ENCODE measurements at regions not wholly inside any gene's neighbourhood (a gene's known extent, or its start where the extent isn't known, plus 50 kb on each side); places are given as distances from the start of the nearest gene placed in this dataset.

GRCh38 chr2:107325981-107326786 is 440.2 kb upstream of the ST6GAL2 start:
- Histone ChIP-seq H3K9me3 (no peaks in the 10 kb centered on the region), H3K27me3 (no peaks in the 10 kb centered on the region), H3K4me1 (peaks cover 0 to 21% (median 3%) of the 10 kb centered on the region in 3 donors), H3K36me3 (no peaks in the 10 kb centered on the region), H3K27ac (peak overlapping the region in 3 of 4 donors; percentile 34 to 64 (median 45)), H3K4me3 (no peak overlapping the region)
- DNase-seq, result no peak
- TF ChIP-seq CTCF (IDR thresholded peaks at IDR 0.05), result no peak
- TF ChIP-seq POLR2A (IDR thresholded peaks at IDR 0.05), result no peak
- intact Hi-C loops (cut with DNase I), result no loop called here
- 47 to 49% methylated on average over 4 of the region's 4 CpGs for WGBS, 2 donors

- Histone ChIP-seq H3K9me3 (no peaks in the 10 kb centered on the region), H3K4me3 (no peak overlapping the region), H3K36me3 (no peaks in the 10 kb centered on the region), H3K4me1 (peaks cover 3 to 13% (median 3%) of the 10 kb centered on the region in 3 donors), H3K27me3 (no peaks in the 10 kb centered on the region), H3K27ac (no peak overlapping the region)
- 34 to 39% methylated on average over 2 of the region's 2 CpGs for WGBS, 2 donors
- no peak for TF ChIP-seq POLR2A (IDR thresholded peaks at IDR 0.05)
- TF ChIP-seq CTCF (IDR thresholded peaks at IDR 0.05), result no peak
- intact Hi-C loops (cut with DNase I), result no loop called here
- no peak for DNase-seq
Observed at GRCh38 chr2:107334306-107334705, 448.3 kb upstream of the ST6GAL2 start.

- WGBS, 2 donors, result 65 to 71% methylated on average over 2 of the region's 2 CpGs
Observed at GRCh38 chr2:107336526-107336925, 450.6 kb upstream of the ST6GAL2 start.

GRCh38 chr2:107337209-107337898 is 451.4 kb upstream of the ST6GAL2 start:
- Histone ChIP-seq H3K27me3 (no peaks in the 10 kb centered on the region), H3K36me3 (no peaks in the 10 kb centered on the region), H3K4me3 (no peak overlapping the region), H3K27ac (peak overlapping the region in 1 of 4 donors; percentile 39), H3K4me1 (peaks cover 3 to 13% (median 3%) of the 10 kb centered on the region in 3 donors), H3K9me3 (peaks cover 0 to 2% (median 0%) of the 10 kb centered on the region in 3 donors)
- intact Hi-C loops (cut with DNase I), result no loop called here
- TF ChIP-seq CTCF (IDR thresholded peaks at IDR 0.05) (no peak), POLR2A (IDR thresholded peaks at IDR 0.05) (no peak)
- 54 to 59% methylated on average over 6 of the region's 6 CpGs for WGBS, 2 donors
- no peak for DNase-seq

More at GRCh38 chr2:107336526-107336925, 450.6 kb upstream of the ST6GAL2 start:
- H3K27me3 ChIP-seq, result no peaks in the 10 kb centered on the region
- peak overlapping the region in 2 of 4 donors; percentile 28 to 39 for H3K27ac ChIP-seq
- H3K4me1 ChIP-seq, result peaks cover 3 to 13% (median 3%) of the 10 kb centered on the region in 3 donors
- no peaks in the 10 kb centered on the region for H3K9me3 ChIP-seq
- TF ChIP-seq POLR2A (IDR thresholded peaks at IDR 0.05) (no peak), CTCF (IDR thresholded peaks at IDR 0.05) (no peak)
- no peaks in the 10 kb centered on the region for H3K36me3 ChIP-seq
- intact Hi-C loops (cut with DNase I), result no loop called here
- DNase-seq, result no peak
- no peak overlapping the region for H3K4me3 ChIP-seq

- intact Hi-C loops (cut with DNase I), result no loop called here
- peaks cover 3 to 13% (median 3%) of the 10 kb centered on the region in 3 donors for H3K4me1 ChIP-seq
- TF ChIP-seq POLR2A (IDR thresholded peaks at IDR 0.05), result no peak
- TF ChIP-seq CTCF (IDR thresholded peaks at IDR 0.05), result no peak
Observed at GRCh38 chr2:107338059-107338458, 452.1 kb upstream of the ST6GAL2 start.

More at GRCh38 chr2:107338059-107338458, 452.1 kb upstream of the ST6GAL2 start:
- H3K4me3 ChIP-seq, result no peak overlapping the region
- peaks cover 0 to 6% (median 0%) of the 10 kb centered on the region in 3 donors for H3K9me3 ChIP-seq
- 58 to 71% methylated on average over 3 of the region's 3 CpGs for WGBS, 2 donors
- no peak for DNase-seq
- H3K27me3 ChIP-seq, result no peaks in the 10 kb centered on the region
- H3K36me3 ChIP-seq, result no peaks in the 10 kb centered on the region
- H3K27ac ChIP-seq, result peak overlapping the region in 1 of 4 donors; percentile 39

Measured in esophagus squamous epithelium (tissue), 5 donors.